ENCODE measurements at regions not wholly inside any gene's neighbourhood (a gene's known extent, or its start where the extent isn't known, plus 50 kb on each side); places are given as distances from the start of the nearest gene placed in this dataset.

- no peak for DNase-seq (ENCODE audit: low spot score)
These were observed 54.1 kb upstream of the PIK3C2G start for GRCh38 chr12:18207266-18207665.

GRCh38 chr12:18206198-18206597 is 55.1 kb upstream of the PIK3C2G start:
- no peak for DNase-seq (ENCODE audit: low spot score)

- no peak for DNase-seq (ENCODE audit: low spot score)
These were observed 57.3 kb upstream of the PIK3C2G start for GRCh38 chr12:18204053-18204452.

DNA sequence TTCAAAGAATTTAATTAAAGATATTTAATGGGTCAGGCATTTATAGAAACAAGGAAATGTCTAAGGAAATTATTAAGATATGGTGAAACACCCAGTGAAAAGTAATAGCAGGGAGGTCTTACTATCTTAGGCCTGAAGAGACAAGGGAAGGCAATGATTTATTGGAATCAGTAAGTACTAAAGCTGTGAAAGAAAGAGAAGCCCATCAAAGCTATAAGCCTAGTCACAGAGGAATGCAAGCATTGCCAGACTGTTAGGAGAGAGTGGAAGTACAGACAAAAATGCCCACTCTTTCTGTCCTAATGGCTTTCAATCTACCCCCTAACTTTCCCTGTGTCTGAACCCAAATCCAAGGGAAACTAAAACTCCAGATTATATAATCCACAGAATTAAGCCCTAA is 69.2 kb upstream of the PIK3C2G start:
- DNase-seq (ENCODE audit: low spot score): no peak

- peak; percentile 61 for DNase-seq (ENCODE audit: low spot score)
These were observed 78.2 kb upstream of the PIK3C2G start for GRCh38 chr12:18183141-18183540.

DNA sequence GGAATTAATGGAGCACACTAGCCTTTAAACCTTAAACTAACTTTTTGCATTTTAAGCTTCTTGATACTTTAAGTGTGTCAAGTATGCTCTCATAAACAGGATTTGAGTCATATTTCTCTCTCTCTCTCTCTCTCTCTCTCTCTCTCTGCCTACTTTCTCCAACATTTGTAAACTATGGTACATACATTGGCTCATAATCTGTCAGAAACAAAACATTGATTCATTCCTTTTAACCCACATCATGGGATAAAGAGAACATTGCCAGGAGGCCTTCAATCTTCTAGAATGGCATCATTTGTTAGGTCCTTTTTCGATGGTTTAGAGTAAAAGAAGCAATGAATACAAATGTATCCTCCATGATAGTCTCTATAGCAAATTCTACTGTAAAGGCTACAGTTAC is 81.6 kb upstream of the RERGL start:
- no peak for DNase-seq (ENCODE audit: low spot score)

GRCh38 chr12:18168016-18168415 is 78.0 kb upstream of the RERGL start:
- peak; percentile 50 for DNase-seq (ENCODE audit: low spot score)

DNA sequence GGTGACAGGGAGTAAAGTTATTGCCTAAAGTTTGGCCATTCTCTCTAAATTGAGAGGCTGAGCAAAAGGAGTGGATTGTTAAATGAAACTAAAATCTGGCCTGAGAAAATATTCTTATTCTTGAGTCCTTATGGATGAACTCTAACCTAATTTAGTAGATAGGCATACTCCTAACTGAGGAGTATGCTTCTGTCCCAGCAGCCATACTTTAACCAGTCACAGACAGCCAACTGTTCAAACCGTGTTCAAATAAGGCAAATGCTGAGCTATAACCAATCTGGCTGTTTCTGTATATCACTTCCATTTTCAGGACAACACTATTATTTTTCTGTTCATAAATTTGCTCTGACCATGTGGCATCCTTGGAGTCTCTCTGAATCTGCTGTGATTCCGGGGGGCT is 75.9 kb upstream of the RERGL start:
- no peak for DNase-seq (ENCODE audit: low spot score)

DNA sequence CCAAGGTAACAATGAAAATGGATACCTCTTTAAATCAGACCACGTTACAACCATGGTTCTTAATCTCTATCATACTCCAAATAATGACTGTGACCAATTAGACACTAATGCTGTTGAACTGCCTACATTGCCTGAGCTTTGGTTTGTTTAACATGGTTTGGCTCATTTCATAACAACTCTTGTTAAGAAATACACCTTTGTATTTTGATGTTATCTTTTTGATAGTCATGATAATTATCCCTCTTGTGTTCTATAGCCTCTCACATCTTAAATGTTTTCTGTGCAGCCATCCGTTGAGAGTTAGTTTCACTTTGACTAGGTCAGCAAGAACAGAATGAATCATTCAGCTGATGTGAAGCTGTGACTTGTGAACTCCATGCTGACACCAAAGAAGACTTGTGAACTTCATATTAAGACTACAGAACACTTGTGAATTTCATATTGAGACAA is 75.5 kb upstream of the RERGL start:
- DNase-seq (ENCODE audit: low spot score): no peak

- DNase-seq (ENCODE audit: low spot score): no peak
These were observed 70.9 kb upstream of the RERGL start for GRCh38 chr12:18160901-18161300.

DNA sequence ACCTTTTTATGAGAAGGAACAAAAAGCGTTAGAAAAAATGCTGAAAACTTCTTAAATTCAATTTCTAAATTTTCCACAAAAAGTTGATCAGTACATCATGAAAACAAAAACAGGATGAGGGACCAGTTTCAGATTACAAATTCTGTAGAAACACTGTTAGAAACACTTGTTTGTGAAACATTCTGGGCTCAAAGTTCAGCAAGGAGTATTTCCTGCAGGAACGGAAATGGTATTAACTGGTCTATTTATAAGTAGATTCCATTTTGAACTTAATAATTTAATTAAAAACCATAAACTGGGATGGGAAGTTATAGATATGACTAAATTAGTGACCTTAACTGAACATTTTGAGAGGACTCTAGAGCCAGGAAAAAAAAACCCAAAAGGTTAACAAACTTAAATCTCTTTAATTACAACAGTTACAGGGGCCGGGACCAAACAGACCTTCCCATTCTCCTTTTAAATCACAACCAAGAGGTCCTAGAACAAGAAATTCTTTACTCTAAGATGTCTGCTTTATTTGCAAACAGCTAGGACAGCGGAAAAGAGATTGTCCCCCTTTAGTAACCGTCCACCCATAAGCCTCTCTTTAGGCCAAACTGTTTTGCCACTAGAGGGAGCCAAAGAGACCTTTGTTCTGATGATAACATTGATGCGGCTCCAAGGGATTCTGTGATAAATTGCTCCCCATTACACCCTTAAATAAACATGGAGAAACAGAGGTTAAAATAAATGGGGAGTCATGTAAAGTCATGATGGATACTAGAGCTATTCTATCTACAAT is 69.0 kb upstream of the RERGL start:
- DNase-seq (ENCODE audit: low spot score): no peak

DNA sequence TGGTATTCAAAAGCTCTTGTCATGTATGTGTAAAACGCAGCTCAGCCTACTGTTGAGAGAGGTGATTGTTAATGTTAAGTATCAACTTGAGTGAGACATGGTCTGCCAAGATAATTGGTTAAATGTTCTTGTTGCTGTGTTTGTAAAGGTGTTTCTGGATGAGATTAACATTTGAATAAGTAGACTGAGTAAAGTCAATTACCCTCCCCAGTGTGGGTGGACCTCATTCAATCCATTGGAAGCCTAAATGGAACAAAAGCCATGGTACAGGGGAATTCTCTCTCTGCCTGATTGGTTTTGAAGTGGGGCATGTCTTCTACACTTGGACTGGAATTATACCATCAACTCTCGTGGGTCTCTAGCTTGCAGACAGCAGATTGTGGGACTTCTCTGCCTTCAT is 63.8 kb upstream of the RERGL start:
- DNase-seq (ENCODE audit: low spot score): no peak

- no peak for DNase-seq (ENCODE audit: low spot score)
These were observed 61.0 kb upstream of the RERGL start for GRCh38 chr12:18151036-18151435.

DNA sequence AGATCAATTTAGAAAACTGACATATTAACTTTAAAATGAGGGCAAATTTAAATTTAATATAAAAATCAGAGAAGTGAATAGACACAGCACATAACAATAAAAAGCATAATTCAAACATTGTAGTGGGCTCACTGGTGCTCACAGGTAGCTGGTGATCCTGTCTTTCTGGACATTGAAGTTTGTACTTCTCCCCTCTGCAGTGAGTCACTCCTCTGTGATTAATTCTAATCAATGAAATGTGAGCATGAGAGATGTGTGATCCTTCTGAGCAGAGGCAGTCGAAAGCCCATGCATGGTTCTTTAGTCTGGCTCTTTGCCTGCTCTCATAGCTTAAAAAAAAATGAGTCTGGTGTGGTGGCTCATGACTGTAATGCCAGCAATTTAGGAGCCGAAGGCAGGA is 59.0 kb upstream of the RERGL start:
- no peak for DNase-seq (ENCODE audit: low spot score)

GRCh38 chr12:18146363-18146762 is 56.4 kb upstream of the RERGL start:
- no peak for DNase-seq (ENCODE audit: low spot score)

DNA sequence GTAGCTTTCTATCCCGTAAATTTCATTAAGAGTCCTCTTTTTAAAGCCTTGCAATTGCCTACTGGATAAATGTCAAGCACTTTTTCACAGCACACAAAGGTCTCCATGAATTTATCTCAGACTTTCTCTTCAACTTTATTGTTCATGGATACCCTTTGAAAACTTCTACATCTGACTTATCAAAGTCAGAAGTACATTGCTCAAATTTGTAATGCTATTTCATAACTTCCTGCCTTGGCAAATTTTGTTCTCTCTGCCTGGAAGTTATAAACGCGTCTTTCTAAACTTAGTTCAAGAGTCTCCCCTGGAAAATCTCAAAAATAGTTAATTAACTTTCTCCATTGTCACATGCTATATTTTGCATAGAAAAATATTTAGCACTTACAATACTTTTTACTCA is 55.9 kb upstream of the RERGL start:
- DNase-seq (ENCODE audit: low spot score): no peak

DNA sequence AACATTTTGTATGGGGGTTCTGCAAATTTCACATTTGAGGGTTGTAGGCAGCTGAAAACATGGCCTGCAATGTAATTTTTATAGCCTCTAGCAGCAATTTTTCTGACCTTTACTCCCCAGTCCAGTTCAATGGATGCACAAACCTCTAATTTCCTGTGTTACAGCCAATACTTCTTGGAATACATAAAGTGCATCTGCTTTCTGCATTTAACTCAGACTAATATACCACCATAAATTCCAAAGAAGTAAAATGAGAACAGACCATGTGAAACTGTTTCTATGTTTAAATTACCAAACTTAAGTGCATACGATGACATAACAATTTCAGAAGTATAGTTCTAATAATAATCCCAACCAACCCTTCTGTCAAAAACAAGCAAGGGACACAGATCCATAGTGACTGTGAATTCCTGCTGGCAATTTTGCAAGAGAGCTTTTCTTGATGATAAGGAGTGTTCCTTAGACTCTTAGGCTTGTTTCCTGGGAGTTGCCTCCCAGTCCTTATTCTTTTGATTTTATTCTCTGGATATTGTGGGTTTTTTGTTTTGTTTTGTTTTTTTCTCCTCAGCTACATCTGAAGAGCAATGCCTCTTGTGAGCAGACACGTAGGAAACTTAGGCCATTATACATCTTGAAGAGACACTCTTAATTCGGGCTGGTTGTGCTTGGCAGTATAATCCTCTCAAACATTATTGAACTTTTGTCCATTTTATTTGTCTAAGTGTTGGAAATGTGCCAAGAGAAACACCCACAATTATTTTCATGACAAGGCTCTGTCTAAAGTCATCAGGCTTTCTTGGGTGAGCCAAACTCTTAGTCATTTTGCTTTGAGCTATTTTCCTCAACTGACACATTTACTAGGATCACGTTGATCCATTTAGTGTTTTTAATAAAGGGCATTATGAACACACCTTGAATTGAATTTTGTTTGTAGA is 51.3 kb upstream of the RERGL start:
- no peak for DNase-seq (ENCODE audit: low spot score)

GRCh38 chr12:18139989-18140596 is 50.1 kb upstream of the RERGL start:
- DNase-seq (ENCODE audit: low spot score): peak; percentile 8

All from putamen (tissue), 1 donor.